Neuronal stem cell (in vitro differentiated cells): ENCODE measurements at regions not wholly inside any gene's neighbourhood (a gene's known extent, or its start where the extent isn't known, plus 50 kb on each side); places are given as distances from the start of the nearest gene placed in this dataset.

Experiments
- DNase-seq: peaks from one replicate; pipeline ENCODE4 v3.0.0-alpha.2; 2013; ENCODE audit warnings: low spot score
- H2AFZ ChIP-seq: one replicate; pipeline ENCODE4 v1.6.1; 2013; ENCODE audit warnings: mild to moderate bottlenecking, low read length, inconsistent platforms
- H2AK5ac ChIP-seq: 2 replicates; pipeline ENCODE4 v1.6.1; 2013; ENCODE audit warnings: low read depth, mild to moderate bottlenecking, inconsistent platforms, low read length, moderate library complexity, mixed read lengths
- H2BK120ac ChIP-seq: 2 replicates; pipeline ENCODE4 v1.6.1; 2013; ENCODE audit warnings: low read depth, mild to moderate bottlenecking, inconsistent platforms, low read length, moderate library complexity, mixed read lengths
- H2BK12ac ChIP-seq: one replicate; pipeline ENCODE4 v1.6.1; 2013; ENCODE audit warnings: low read length, inconsistent platforms
- H2BK15ac ChIP-seq: 2 replicates; pipeline ENCODE4 v1.6.1; 2013; ENCODE audit warnings: mild to moderate bottlenecking, low read length, inconsistent platforms, mixed read lengths
- H2BK5ac ChIP-seq: one replicate; pipeline ENCODE4 v1.6.1; 2013; ENCODE audit warnings: inconsistent platforms, mild to moderate bottlenecking, low read length, moderate library complexity
- H3K14ac ChIP-seq: one replicate; pipeline ENCODE4 v1.6.1; 2013; ENCODE audit warnings: low read length, inconsistent platforms
- H3K18ac ChIP-seq: 2 replicates; pipeline ENCODE4 v1.6.1; 2013; ENCODE audit warnings: low read length, inconsistent platforms
- H3K23ac ChIP-seq: 2 replicates; pipeline ENCODE4 v1.6.1; 2013; ENCODE audit warnings: low read depth, mild to moderate bottlenecking, mixed read lengths, low read length, inconsistent platforms; ENCODE audit not compliant: poor library complexity
- H3K27ac ChIP-seq: replicated peaks from 3 replicates; pipeline ENCODE4 v1.5.1; 2013; ENCODE audit warnings: low read length, inconsistent platforms
- H3K27me3 ChIP-seq, 3 experiments: 2 replicates each; pipeline ENCODE4 v1.6.1; 2013; ENCODE audit warnings: low read length in 3 of 3, mild to moderate bottlenecking in 2 of 3, inconsistent platforms in 1 of 3, low read depth in 1 of 3, mixed read lengths in 1 of 3, moderate library complexity in 1 of 3; ENCODE audit not compliant: control insufficient read depth in 3 of 3, insufficient read depth in 3 of 3
- H3K36me3 ChIP-seq, 2 donors: replicated peaks in 1 of 2; 2 replicates each; pipeline ENCODE4 v1.6.1; 2013; ENCODE audit warnings: low read length in 2 of 2; ENCODE audit not compliant: control insufficient read depth in 2 of 2, insufficient read depth in 2 of 2
- H3K4ac ChIP-seq: 2 replicates; pipeline ENCODE4 v1.6.1; 2013; ENCODE audit warnings: inconsistent platforms, mild to moderate bottlenecking, low read length, moderate library complexity
- H3K4me1 ChIP-seq, 2 donors: 1 replicate in 1 of 2; 2 replicates in 1 of 2; pipeline ENCODE4 v1.6.1; 2013; ENCODE audit warnings: low read length in 2 of 2, low read depth in 1 of 2; ENCODE audit not compliant: control insufficient read depth in 2 of 2, insufficient read depth in 1 of 2
- H3K4me2 ChIP-seq: one replicate; pipeline ENCODE4 v1.6.1; 2013; ENCODE audit warnings: mild to moderate bottlenecking, low read length, inconsistent platforms; ENCODE audit not compliant: insufficient read depth, poor library complexity, severe bottlenecking
- H3K4me3 ChIP-seq, 2 donors: 2 replicates each; pipeline ENCODE4 v1.5.1; 2013; ENCODE audit warnings: low read length in 2 of 2, mild to moderate bottlenecking in 2 of 2, inconsistent platforms in 1 of 2, moderate library complexity in 1 of 2
- H3K79me1 ChIP-seq: one replicate; pipeline ENCODE4 v1.6.1; 2013; ENCODE audit warnings: low read depth, mild to moderate bottlenecking, inconsistent platforms, low read length, moderate library complexity
- H3K9ac ChIP-seq: one replicate; pipeline ENCODE4 v1.6.1; 2013; ENCODE audit warnings: mild to moderate bottlenecking, low read depth, low read length, inconsistent platforms; ENCODE audit not compliant: poor library complexity
- H3K9me3 ChIP-seq, 2 donors: replicated peaks in 1 of 2; 2 replicates each; pipeline versions ENCODE3 to v1.6.1; 2013; ENCODE audit warnings: low read length in 2 of 2, mild to moderate bottlenecking in 2 of 2, inconsistent platforms in 1 of 2, low read depth in 1 of 2, mixed read lengths in 1 of 2, moderate library complexity in 1 of 2; ENCODE audit not compliant: control insufficient read depth in 2 of 2, insufficient read depth in 1 of 2
- H4K8ac ChIP-seq: one replicate; pipeline ENCODE4 v1.6.1; 2013; ENCODE audit warnings: low read depth, mild to moderate bottlenecking, inconsistent platforms, low read length, moderate library complexity
- H4K91ac ChIP-seq: one replicate; pipeline ENCODE4 v1.6.1; 2013; ENCODE audit warnings: low read length, low read depth, mild to moderate bottlenecking, inconsistent platforms; ENCODE audit not compliant: poor library complexity
- WGBS, 2 donors: extraction: QIAGEN DNeasy Blood & Tissue Kit; methylation state at CpG; one replicate each; pipeline ENCODE4 v1.1.7; 2013; ENCODE audit warnings: missing lambda C conversion rate in 2 of 2, mixed read lengths in 1 of 2; ENCODE audit not compliant: insufficient read length in 2 of 2, insufficient replicate concordance in 1 of 2; ENCODE audit errors: extremely low coverage in 2 of 2; 5-methylcytosine and 5-hydroxymethylcytosine counted together

DNA sequence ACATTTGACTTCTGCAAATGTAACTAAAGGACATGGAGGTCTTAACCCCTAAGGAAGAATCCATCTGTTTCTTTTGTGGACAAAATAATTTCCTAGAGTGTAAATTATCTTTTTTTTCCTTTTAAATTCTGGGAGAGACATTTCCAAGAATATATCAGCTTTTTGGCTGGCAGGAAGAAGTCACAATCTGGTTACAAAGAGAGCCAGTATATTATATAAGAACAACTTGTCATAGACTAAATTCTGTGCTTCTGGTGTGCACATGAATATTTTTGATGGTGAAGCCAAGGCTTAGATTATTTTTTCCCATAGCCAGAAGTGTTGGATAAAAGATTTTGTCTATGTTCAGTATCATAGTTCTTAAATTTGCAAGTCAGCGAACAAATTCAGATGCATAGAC, 500.6 kb downstream of the XIRP2 start:
- H3K36me3 ChIP-seq = no peaks in the 10 kb centered on the region
- WGBS, 2 donors = no CpG with 5 or more reads among the region's 1 CpG
- H2BK5ac ChIP-seq = no peak overlapping the region
- no peaks in the 10 kb centered on the region for H3K27me3 ChIP-seq
- H3K4ac ChIP-seq = no peak overlapping the region
- H2AFZ ChIP-seq = no peak overlapping the region
- H3K9me3 ChIP-seq = no peaks in the 10 kb centered on the region
- no peak overlapping the region for H4K8ac ChIP-seq
- no peak overlapping the region for H3K4me3 ChIP-seq
- no peak overlapping the region for H4K91ac ChIP-seq
- no peak overlapping the region for H3K18ac ChIP-seq
- H2BK120ac ChIP-seq = no peak overlapping the region
- H3K27ac ChIP-seq = peak overlapping the region; percentile 56
- no peak overlapping the region for H2BK12ac ChIP-seq
- no peak overlapping the region for H2AK5ac ChIP-seq
- peaks cover 5 to 17% of the 10 kb centered on the region in 2 donors for H3K4me1 ChIP-seq
- peaks cover 2% of the 10 kb centered on the region for H3K79me1 ChIP-seq
- H3K9ac ChIP-seq = no peak overlapping the region
- no peak overlapping the region for H3K23ac ChIP-seq
- H3K4me2 ChIP-seq = no peak overlapping the region
- H2BK15ac ChIP-seq = no peak overlapping the region
- no peak overlapping the region for H3K14ac ChIP-seq
- no peak for DNase-seq

DNA sequence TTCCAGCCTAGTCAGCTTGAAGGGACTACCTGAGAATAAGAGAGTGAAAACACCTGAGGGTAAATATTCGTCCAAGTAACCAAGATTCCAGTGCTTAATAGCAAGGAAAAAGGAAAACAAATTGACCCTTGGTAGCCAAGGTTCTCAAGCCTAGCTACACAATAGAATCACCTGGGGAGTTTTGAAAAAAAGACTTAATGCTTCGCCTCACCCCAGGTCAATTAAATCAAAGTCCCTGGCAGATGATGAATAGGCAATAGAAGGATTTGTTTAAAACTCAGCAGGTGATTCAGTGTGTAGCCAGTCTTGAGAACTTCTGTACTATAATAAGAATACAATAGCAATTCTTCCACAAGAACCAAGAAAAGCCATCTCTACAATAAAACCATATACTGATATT, 500.2 kb downstream of the XIRP2 start:
- Histone ChIP-seq H2AK5ac (no peak overlapping the region), H3K23ac (no peak overlapping the region), H3K27ac (peak overlapping the region; percentile 68), H2BK15ac (no peak overlapping the region), H4K91ac (no peak overlapping the region), H3K9ac (no peak overlapping the region), H3K4ac (no peak overlapping the region), H3K14ac (no peak overlapping the region), H3K27me3 (no peaks in the 10 kb centered on the region), H4K8ac (no peak overlapping the region), H3K4me2 (no peak overlapping the region), H3K4me3 (no peak overlapping the region), H3K18ac (no peak overlapping the region), H2BK5ac (no peak overlapping the region), H3K79me1 (peaks cover 2% of the 10 kb centered on the region), H2BK12ac (no peak overlapping the region), H3K4me1 (peaks cover 5 to 17% of the 10 kb centered on the region in 2 donors), H3K36me3 (no peaks in the 10 kb centered on the region), H2AFZ (no peak overlapping the region), H3K9me3 (no peaks in the 10 kb centered on the region), H2BK120ac (no peak overlapping the region)
- WGBS, 2 donors = no CpG with 5 or more reads among the region's 2 CpGs
- DNase-seq = peak; percentile 36

DNA sequence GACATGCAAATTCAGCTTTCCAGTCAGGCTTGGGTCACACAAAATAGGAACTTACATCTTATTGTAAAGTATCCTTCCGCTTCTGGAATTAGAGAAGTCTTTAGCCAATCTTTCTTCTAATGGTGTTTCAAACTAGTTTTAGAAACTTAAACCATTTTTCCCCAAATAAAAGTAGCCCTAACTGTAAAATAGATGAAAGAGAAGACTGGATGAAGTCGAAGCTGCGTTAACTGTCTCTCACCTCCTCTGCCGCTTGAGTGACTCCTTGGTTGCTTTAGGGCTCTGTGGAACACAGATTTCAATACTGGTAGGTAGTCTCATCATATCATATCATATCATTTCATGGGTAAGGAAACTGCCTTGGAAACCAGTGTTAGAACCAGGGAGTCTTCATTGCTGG, 498.4 kb downstream of the XIRP2 start:
- Histone ChIP-seq H3K18ac (no peak overlapping the region), H3K23ac (no peak overlapping the region), H3K79me1 (peaks cover 2% of the 10 kb centered on the region), H2BK120ac (no peak overlapping the region), H3K4me1 (peaks cover 5 to 17% of the 10 kb centered on the region in 2 donors), H3K9me3 (no peaks in the 10 kb centered on the region), H4K91ac (no peak overlapping the region), H3K27me3 (no peaks in the 10 kb centered on the region), H2AFZ (no peak overlapping the region), H4K8ac (no peak overlapping the region), H3K27ac (no peak overlapping the region), H3K36me3 (no peaks in the 10 kb centered on the region), H3K14ac (no peak overlapping the region), H3K4ac (no peak overlapping the region), H3K4me3 (no peak overlapping the region), H2BK5ac (no peak overlapping the region), H3K9ac (no peak overlapping the region), H2BK12ac (no peak overlapping the region), H2AK5ac (no peak overlapping the region), H3K4me2 (no peak overlapping the region), H2BK15ac (no peak overlapping the region)
- no peak for DNase-seq
- WGBS, 2 donors = no CpG with 5 or more reads among the region's 4 CpGs

GRCh38 chr2:167383610-167384194, 495.4 kb downstream of the XIRP2 start:
- Histone ChIP-seq H3K27me3 (no peaks in the 10 kb centered on the region), H3K27ac (no peak overlapping the region), H3K4ac (no peak overlapping the region), H3K9me3 (no peaks in the 10 kb centered on the region), H3K9ac (no peak overlapping the region), H3K23ac (no peak overlapping the region), H3K4me3 (no peak overlapping the region), H3K79me1 (peaks cover 2% of the 10 kb centered on the region), H2BK15ac (no peak overlapping the region), H3K4me1 (peaks cover 0 to 9% of the 10 kb centered on the region in 2 donors), H3K14ac (no peak overlapping the region), H3K4me2 (no peak overlapping the region), H2AFZ (no peak overlapping the region), H2BK12ac (no peak overlapping the region), H2AK5ac (no peak overlapping the region), H2BK5ac (no peak overlapping the region), H3K36me3 (no peaks in the 10 kb centered on the region), H4K8ac (no peak overlapping the region), H4K91ac (no peak overlapping the region), H3K18ac (no peak overlapping the region), H2BK120ac (no peak overlapping the region)
- no peak for DNase-seq
- WGBS, 2 donors = no CpG with 5 or more reads among the region's 8 CpGs
